ENCODE measurements at regions not wholly inside any gene's neighbourhood (a gene's known extent, or its start where the extent isn't known, plus 50 kb on each side); places are given as distances from the start of the nearest gene placed in this dataset.

GRCh38 chr2:122859260-122859659 is 1103.8 kb downstream of the TSN start:
- no peak for TF ChIP-seq POLR2A (IDR thresholded peaks at IDR 0.05)
- TF ChIP-seq CTCF (IDR thresholded peaks at IDR 0.05): no peak
- no peak for TF ChIP-seq EP300 (IDR thresholded peaks at IDR 0.05)

Data from ovary (tissue), 3 donors.